SHP77 (cell line): ENCODE measurements at regions not wholly inside any gene's neighbourhood (a gene's known extent, or its start where the extent isn't known, plus 50 kb on each side); places are given as distances from the start of the nearest gene placed in this dataset.
"Not testable (repeated sequence)": the region's sequence is repeated elsewhere in the genome, so short reads cannot be mapped to it uniquely, and the experiment has no call there.

Experiments used
- DNase-seq, 2 experiments: peaks; one replicate each; lab custom pipeline; 2025; lab: John Stamatoyannopoulos, UW

DNA sequence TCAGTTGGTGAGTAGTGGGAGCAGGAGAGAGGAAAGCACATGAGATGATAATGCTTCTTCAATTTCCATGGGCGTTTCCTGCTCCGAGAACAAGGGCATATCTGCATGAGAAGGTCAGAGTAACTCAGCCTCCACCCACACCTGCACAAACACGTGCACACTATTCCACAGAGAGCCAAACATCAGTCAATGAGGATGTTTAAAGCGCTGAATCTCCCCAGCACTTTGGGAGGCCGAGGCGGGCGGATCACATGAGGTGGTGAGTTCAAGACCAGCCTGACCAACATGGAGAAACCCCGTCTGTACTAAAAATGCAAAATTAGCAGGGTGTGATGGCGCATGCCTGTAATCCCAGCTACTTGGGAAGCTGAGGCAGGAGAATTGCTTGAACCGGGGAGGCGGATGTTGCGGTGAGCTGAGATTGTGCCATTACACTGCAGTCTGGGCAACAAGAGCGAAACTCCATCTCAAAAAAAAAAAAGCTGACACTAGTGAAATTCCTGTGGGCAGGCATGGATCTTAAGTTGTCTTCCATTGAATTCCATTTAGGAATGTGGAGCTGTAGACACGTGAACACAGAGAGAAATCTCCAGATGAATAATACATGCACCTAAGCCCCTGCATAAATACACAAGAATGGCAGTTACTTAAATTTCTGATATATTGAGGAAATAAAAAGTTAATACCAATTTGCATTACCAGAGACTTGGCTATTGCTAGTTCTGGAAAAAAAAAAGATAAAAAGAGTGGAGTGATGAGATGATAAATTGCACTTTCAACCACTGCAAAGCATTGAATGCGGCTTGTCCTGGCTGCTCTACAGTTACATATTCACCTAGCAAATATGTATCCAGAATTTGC is 1097.4 kb upstream of the TMEM132C start:
- no peak for DNase-seq

- DNase-seq: no peak
Measured at GRCh38 chr12:127170226-127171180, 1096.5 kb upstream of the TMEM132C start.

DNA sequence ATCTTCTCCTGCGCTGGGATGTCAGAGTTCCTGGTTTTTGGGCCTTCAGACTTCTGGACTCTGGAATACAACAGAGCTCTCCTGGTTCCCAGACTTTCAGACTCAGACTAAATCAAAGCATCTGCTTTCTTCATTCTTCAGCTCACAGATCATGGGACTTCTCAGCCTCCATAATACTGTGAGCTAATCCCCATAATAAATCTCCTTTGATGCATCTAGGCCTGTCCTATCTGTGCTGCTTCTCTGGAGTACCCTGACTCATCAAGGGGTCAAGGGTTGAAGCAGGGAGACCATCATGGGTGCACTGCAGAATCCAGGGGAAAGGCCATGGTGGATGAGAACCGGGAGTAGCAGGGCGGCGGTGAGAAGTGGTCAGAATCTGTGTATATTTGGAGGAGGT is 1094.1 kb upstream of the TMEM132C start:
- DNase-seq: no peak

DNA sequence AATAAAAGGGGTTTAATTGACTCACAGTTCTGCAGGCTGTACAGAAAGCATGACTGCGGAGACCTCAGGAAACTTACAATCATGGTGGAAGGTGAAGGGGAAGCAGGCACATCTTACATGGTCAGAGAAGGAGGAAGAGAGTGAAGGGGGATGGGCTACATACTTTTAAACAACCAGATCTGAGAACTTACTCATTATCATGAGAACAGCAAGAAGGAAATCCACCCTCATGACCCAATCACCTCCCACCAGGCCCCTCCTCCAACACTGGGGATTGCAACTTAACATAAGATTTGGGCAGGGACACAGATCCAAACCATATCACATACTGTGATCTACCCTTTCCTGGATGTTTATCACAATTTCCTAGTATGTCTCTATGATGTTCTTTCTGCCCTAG is 1093.0 kb upstream of the TMEM132C start:
- DNase-seq: not testable (repeated sequence)

DNA sequence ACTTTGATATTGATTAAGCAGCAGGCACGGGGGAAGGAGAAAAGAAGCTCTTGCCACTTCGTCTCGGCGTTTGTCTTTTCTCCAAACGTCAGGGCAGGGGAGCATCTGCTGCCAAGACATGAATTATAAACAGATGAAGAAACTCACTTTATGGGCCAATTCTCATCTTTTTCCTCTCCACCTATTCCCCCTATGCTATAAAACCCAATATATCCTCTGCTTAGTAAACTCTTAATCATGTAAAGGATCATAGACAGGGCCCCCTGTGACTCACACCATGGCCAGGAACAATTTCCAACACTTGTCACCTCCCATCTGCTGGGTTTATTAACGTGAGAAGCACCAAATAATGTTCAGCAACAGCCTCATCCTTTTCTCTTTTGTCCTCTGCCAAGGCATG is 1092.1 kb upstream of the TMEM132C start:
- DNase-seq: no peak

DNA sequence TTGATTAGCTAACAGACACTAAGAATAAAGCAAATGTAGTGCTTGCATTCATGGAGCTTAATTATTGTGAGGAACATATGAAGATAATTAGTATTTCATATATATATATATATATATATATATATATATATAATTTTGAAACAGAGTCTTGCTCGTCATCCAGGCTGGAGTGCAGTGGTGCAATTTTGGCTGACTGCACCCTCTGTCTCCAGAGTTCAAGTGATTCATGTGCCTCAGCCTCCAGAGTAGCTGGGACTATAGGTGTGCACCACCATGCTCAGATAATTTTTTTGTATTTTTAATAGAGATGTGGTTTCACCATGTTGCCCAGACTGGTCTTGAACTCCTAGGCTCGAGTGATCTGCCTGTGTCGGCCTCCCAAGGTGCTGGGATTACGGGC is 1091.6 kb upstream of the TMEM132C start:
- DNase-seq: no peak

DNA sequence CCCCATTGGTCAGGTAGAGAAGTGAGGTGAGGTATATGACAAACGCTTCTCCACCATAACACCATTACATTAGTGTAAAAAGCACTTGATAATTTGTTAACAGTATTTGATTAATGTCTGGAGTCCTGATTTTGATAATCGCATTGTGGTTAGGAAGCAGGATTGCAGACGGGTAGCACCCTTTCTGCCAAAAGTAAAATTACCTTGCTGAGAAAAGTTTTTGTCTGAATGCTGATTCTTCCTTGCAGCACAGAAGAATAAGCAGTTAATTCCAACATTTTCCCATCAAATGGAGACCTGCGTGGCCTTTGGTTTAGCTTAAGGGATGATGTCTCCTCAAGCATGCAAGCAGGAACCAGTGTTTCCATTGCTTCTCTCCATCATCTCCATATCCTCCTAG is 1090.2 kb upstream of the TMEM132C start:
- DNase-seq: no peak

DNA sequence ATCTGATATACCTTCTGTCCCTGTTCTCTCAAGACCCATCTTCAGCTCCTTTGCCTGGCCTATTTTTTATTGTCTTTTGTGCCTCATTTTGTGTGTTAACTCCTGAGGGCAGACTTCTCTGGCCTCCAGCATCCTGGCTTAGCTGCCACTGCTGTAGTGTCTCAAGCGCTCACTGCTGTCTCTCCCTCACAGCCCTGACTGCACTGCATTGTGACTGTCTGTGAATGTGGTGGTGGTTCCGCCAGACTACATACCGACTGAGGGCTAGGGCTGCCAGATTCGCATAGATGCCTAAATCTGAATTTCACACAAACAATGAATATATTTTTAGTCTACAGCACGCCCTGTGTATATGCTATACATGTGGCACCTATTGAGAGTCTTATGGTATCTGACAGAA is 1088.9 kb upstream of the TMEM132C start:
- no peak for DNase-seq

DNA sequence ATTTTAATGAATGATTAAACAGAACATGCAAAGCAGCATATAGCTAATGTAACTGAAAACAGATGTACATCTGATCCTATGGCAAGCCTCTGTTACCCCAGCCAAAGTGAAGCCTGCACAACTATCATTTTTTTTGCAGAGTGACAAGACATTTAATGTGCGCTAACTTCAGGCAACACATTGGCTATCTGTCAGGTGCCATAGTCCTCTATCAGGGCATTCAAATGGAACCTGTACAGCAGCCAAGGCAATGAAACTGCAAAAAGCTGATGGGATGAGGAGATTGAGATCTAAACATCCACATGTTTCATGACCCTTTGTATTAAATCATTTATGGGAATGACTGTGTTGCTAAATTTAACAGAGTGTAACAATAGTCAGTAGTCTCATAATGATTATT is 1088.5 kb upstream of the TMEM132C start:
- no peak for DNase-seq

DNA sequence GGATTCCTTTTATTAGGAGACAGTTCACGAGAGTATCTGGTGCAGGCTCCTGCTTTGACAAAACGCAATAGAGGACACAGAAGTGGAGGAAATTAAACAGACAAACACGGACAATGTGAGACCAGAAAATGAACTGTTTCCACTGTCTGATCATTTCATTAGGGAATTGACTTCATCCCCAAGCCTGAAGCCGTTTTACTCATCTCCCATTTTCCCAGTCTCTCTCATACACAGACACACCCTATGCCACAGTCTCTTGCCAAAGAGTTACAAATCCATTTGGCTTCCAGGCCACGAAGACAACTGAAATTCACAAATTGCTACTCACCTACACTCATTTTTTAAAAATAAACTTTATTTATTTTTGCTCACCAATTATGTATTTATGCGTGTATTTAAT is 1087.8 kb upstream of the TMEM132C start:
- DNase-seq: no peak

- DNase-seq: no peak
Measured at GRCh38 chr12:127182018-127182417, 1085.0 kb upstream of the TMEM132C start.

DNA sequence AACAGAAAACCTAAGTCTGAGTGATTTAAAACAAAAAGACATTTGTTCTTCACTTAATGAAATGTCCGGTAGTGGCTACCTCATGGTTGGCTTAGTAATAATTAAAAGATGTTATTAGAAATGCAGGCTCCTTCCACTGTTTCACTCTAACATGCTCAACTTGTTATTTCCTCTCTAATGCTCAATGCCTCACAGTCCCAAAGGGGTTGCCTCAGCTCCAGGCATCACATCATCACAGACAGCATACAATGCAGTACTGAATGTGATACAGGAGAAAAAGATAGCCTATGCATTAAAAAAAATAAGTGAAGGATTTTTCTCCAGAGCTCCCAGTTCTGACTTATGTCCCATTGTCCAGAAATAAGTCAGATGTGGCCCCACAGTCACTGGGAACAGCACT is 1077.0 kb upstream of the TMEM132C start:
- DNase-seq: no peak

GRCh38 chr12:127191129-127191528 is 1075.8 kb upstream of the TMEM132C start:
- no peak for DNase-seq

DNA sequence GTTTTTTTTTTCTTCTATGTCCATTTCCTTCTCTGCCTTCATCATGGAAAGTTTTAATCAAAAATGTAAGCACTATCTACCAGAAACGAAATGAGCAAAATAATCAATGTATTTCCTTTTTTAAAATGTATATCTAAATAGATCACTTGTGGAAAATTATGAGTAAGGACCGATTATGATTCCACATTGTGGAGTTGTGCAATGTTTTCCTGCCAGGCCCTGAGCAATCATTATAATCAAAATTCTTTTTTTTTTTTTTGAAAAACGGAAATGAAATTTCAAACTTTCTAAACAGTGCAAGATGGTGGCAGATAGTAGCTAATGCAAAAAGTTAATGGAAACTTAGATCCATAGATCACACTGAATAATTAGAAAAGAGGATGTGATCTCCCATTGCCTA is 1074.6 kb upstream of the TMEM132C start:
- DNase-seq: no peak

DNA sequence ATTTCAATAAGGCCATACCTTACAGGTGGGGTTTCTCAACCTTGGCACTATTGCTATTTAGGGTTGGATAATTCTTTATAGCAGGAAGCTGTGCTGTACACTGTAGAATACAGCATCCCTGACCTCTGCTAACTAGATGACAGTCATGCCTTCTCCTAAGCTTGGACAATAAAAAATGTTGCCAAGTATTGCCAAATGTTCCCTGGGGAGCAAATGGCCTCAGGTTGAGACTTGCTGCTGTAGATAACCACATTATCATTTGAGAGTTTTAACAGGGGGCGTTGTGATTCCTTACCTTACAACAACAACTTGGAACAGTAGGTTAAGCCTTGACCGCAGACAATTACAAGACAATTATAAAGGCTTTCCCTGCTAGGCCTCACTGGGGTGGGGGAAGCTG is 1073.6 kb upstream of the TMEM132C start:
- no peak for DNase-seq

GRCh38 chr12:127194176-127194575 is 1072.8 kb upstream of the TMEM132C start:
- DNase-seq: no peak

- DNase-seq: no peak
Measured at GRCh38 chr12:127205781-127206555, 1061.0 kb upstream of the TMEM132C start.

GRCh38 chr12:127209318-127209717 is 1057.7 kb upstream of the TMEM132C start:
- no peak for DNase-seq

DNA sequence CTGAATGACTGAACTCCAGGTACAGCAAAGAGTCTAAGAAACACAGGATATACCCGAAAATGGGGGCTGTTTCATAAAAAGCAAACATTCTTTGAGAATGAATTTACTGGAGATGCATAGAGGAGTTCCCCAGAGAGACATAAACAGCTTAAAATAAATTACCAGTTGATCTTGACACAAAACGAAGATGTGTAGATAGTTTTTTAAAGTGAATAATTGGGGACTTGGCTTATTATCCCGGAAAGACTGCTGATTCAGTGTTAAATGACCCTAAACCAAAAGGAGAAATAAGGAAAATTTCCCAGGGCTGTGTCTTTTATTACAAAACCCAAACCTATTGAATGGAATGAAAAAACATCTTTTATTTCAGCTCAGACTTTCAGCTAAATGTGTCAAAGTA is 1052.8 kb upstream of the TMEM132C start:
- DNase-seq: no peak

DNA sequence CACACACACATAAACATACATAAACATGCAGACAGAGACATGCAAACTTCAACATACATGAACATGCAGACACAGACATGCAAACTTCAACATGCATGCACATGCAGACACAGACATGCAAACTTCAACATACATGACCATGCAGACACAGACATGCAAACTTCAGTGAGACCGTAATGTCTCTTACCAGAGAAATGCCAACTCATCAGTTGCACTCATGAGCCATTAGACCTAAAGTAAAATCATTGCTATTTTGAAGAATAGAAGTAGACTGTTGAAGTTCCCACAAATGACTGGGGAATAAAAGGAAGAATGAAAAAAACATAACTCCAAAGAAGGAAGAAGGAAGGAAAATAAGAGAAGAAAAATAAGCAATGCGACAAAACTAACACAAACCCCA is 1044.0 kb upstream of the TMEM132C start:
- no peak for DNase-seq

- no peak for DNase-seq
Measured at GRCh38 chr12:127223731-127224130, 1043.2 kb upstream of the TMEM132C start.

GRCh38 chr12:127230843-127231260 is 1036.1 kb upstream of the TMEM132C start:
- DNase-seq: no peak
